Stomach (tissue), 4 donors: ENCODE measurements at regions not wholly inside any gene's neighbourhood (a gene's known extent, or its start where the extent isn't known, plus 50 kb on each side); places are given as distances from the start of the nearest gene placed in this dataset.

Source experiments
- CTCF ChIP-seq, 7 experiments: fragments of 450-650 bp in 4 of 7; fragments of 200-600 bp in 3 of 7; sonication (generic) in 3 of 7; IDR thresholded peaks; one replicate each; pipeline ENCODE4 v1.5.1; 2016 to 2019; ENCODE audit warnings: antibody characterized with exemption in 7 of 7, control low read depth in 2 of 7, mild to moderate bottlenecking in 1 of 7
- POLR2A ChIP-seq, 4 donors: fragments of 450-650 bp; IDR thresholded peaks; one replicate each; pipeline ENCODE4 v1.6.1; 2016; ENCODE audit warnings: antibody characterized with exemption in 4 of 4, control low read depth in 2 of 4, mild to moderate bottlenecking in 1 of 4, moderate library complexity in 1 of 4
- POLR2AphosphoS5 ChIP-seq, 3 donors: sonication (generic); formaldehyde crosslinking; IDR thresholded peaks; one replicate each; pipeline ENCODE4 v1.6.1; 2016; ENCODE audit warnings: antibody characterized with exemption in 3 of 3

GRCh38 chr13:103528437-103528836, 462.2 kb upstream of the SLC10A2 start:
- no peak for TF ChIP-seq CTCF (IDR thresholded peaks at IDR 0.05)
- no peak for TF ChIP-seq POLR2AphosphoS5 (IDR thresholded peaks at IDR 0.05)
- no peak for TF ChIP-seq POLR2A (IDR thresholded peaks at IDR 0.05)
